PC-3 (cell line): ENCODE measurements at regions not wholly inside any gene's neighbourhood (a gene's known extent, or its start where the extent isn't known, plus 50 kb on each side); places are given as distances from the start of the nearest gene placed in this dataset.

Source experiments
- ATAC-seq: fragments of 200-7000 bp; cut with Tn5 transposase; 2 replicates; pipeline ENCODE4 v1.9.1; 2020; ENCODE audit warnings: mild to moderate bottlenecking, moderate library complexity
- BruUV-seq: library from RNA; stranded (reverse); fragments of 400-500 nt; replicated peaks from 2 replicates; lab custom pipeline; 2021; lab: Mats Ljungman, UMichigan
- CTCF ChIA-PET: fragments of 300-600 bp; sonication (Branson Sonifier 250); formaldehyde crosslinking; loops from one replicate; lab custom pipeline; 2022; ENCODE audit warnings: antibody characterized with exemption; lab: Charles Lee
- POLR2A ChIA-PET: fragments of 300-600 bp; sonication (Branson Sonifier 250); formaldehyde crosslinking; loops from one replicate; lab custom pipeline; 2022; ENCODE audit warnings: antibody characterized with exemption; ENCODE audit not compliant: unreplicated experiment; lab: Charles Lee
- DNase-seq: peaks from one replicate; pipeline ENCODE4 v3.0.0-alpha.2; 2015
- H2AFZ ChIP-seq: fragments of 300-600 bp; sonication (generic); 2 replicates; pipeline ENCODE4 v1.6.0; 2016; ENCODE audit warnings: antibody characterized with exemption, low read length
- H3F3A ChIP-seq: fragments of 300-600 bp; sonication (generic); one replicate; pipeline ENCODE4 v1.6.0; 2017; ENCODE audit warnings: antibody characterized with exemption, low read length, control low read depth, mild to moderate bottlenecking; ENCODE audit not compliant: unreplicated experiment
- H3K27ac ChIP-seq: fragments of 300-600 bp; sonication (generic); 2 replicates; pipeline ENCODE4 v1.5.1; 2016; ENCODE audit warnings: mild to moderate bottlenecking, low read length
- H3K27me3 ChIP-seq: fragments of 300-600 bp; sonication (generic); 2 replicates; pipeline ENCODE4 v1.6.1; 2016; ENCODE audit warnings: low read length, mixed read lengths
- H3K36me3 ChIP-seq: fragments of 300-600 bp; sonication (generic); 2 replicates; pipeline ENCODE4 v1.6.1; 2016; ENCODE audit warnings: low read depth, mixed run types, low read length, mixed read lengths
- H3K4me1 ChIP-seq: fragments of 300-600 bp; sonication (generic); 2 replicates; pipeline ENCODE4 v1.5.1; 2016; ENCODE audit warnings: low read length; ENCODE audit not compliant: insufficient read depth
- H3K4me2 ChIP-seq: fragments of 300-600 bp; sonication (generic); 2 replicates; pipeline ENCODE4 v1.6.0; 2016; ENCODE audit warnings: low read length
- H3K4me3 ChIP-seq: fragments of 300-600 bp; sonication (generic); 2 replicates; pipeline ENCODE4 v1.5.1; 2016; ENCODE audit warnings: mild to moderate bottlenecking, low read length, mixed read lengths
- H3K79me2 ChIP-seq: fragments of 300-600 bp; sonication (generic); 2 replicates; pipeline ENCODE4 v1.6.1; 2017; ENCODE audit warnings: low read length, mixed read lengths
- H3K9ac ChIP-seq: fragments of 300-600 bp; sonication (generic); 2 replicates; pipeline ENCODE4 v1.6.0; 2016; ENCODE audit warnings: mild to moderate bottlenecking, low read length
- H3K9me2 ChIP-seq: fragments of 300-600 bp; sonication (generic); replicated peaks from 2 replicates; pipeline ENCODE4 v1.6.1; 2016; ENCODE audit warnings: mixed run types, low read length, mixed read lengths
- H3K9me3 ChIP-seq: fragments of 300-600 bp; sonication (generic); 2 replicates; pipeline ENCODE4 v1.6.1; 2016; ENCODE audit warnings: low read length, mixed read lengths
- H4K20me1 ChIP-seq: fragments of 300-600 bp; sonication (generic); 2 replicates; pipeline ENCODE4 v1.6.1; 2016; ENCODE audit warnings: low read length, mixed read lengths
- CTCF ChIP-seq: fragments of 300-600 bp; sonication (generic); conservative IDR thresholded peaks from 2 replicates; pipeline ENCODE4 v1.5.1; 2017; ENCODE audit warnings: antibody characterized with exemption, low read depth, mild to moderate bottlenecking, low read length
- EZH2 ChIP-seq: fragments of 300-600 bp; sonication (generic); IDR thresholded peaks from one replicate; pipeline ENCODE4 v1.6.1; 2017; ENCODE audit warnings: antibody characterized with exemption, mild to moderate bottlenecking, low read length; ENCODE audit not compliant: unreplicated experiment
- EZH2phosphoT487 ChIP-seq: fragments of 300-600 bp; sonication (generic); IDR thresholded peaks from 2 replicates; pipeline ENCODE4 v1.6.1; 2018; ENCODE audit warnings: mild to moderate bottlenecking, antibody characterized with exemption, low read length, borderline replicate concordance
- intact Hi-C: fragments of 100-400 bp; cut with micrococcal nuclease; formaldehyde crosslinking; loops from 2 replicates; pipeline ENCODE4 v1.9.0; 2023

- CTCF ChIA-PET: no interaction called here
- POLR2A ChIA-PET: no interaction called here
- intact Hi-C loops: no loop called here
These were observed 815.5 kb downstream of the KLHL13 start for GRCh38 chrX:117301086-117301485.

GRCh38 chrX:117291760-117292159 lies 824.9 kb downstream of the KLHL13 start:
- Histone ChIP-seq H3K4me1 (no peaks in the 10 kb centered on the region), H3K9me2 (no peaks in the 10 kb centered on the region), H2AFZ (no peak overlapping the region), H3K9me3 (no peaks in the 10 kb centered on the region), H3K79me2 (no peaks in the 10 kb centered on the region), H3K4me2 (no peak overlapping the region), H3K27ac (no peak overlapping the region), H3K27me3 (no peaks in the 10 kb centered on the region), H3K4me3 (no peak overlapping the region), H3K9ac (no peak overlapping the region), H4K20me1 (no peaks in the 10 kb centered on the region), H3K36me3 (no peaks in the 10 kb centered on the region), H3F3A (no peaks in the 10 kb centered on the region)
- DNase-seq (no peak), ATAC-seq (no peak)
- TF ChIP-seq EZH2phosphoT487 (no peak), EZH2 (no peak), CTCF (no peak)
- BruUV-seq: no TSS peak
- POLR2A ChIA-PET: no interaction called here
- intact Hi-C loops: no loop called here
- CTCF ChIA-PET: no interaction called here

More at GRCh38 chrX:117301086-117301485, 815.5 kb downstream of the KLHL13 start:
- no peaks in the 10 kb centered on the region for H3K9me3 ChIP-seq
- no peaks in the 10 kb centered on the region for H3K9me2 ChIP-seq
- TF ChIP-seq EZH2phosphoT487: no peak
- TF ChIP-seq EZH2: no peak
- no peak for TF ChIP-seq CTCF
- no peak overlapping the region for H3K4me3 ChIP-seq
- no peak overlapping the region for H2AFZ ChIP-seq
- H3K4me2 ChIP-seq: no peak overlapping the region
- H3K4me1 ChIP-seq: no peaks in the 10 kb centered on the region
- no peaks in the 10 kb centered on the region for H3F3A ChIP-seq
- no peaks in the 10 kb centered on the region for H4K20me1 ChIP-seq
- ATAC-seq (no peak), DNase-seq (no peak)
- H3K36me3 ChIP-seq: no peaks in the 10 kb centered on the region
- BruUV-seq: no TSS peak
- no peak overlapping the region for H3K27ac ChIP-seq
- no peaks in the 10 kb centered on the region for H3K27me3 ChIP-seq
- no peaks in the 10 kb centered on the region for H3K79me2 ChIP-seq
- H3K9ac ChIP-seq: no peak overlapping the region

GRCh38 chrX:117274965-117275364 lies 812.2 kb upstream of the CT83 start:
- H3K4me3 ChIP-seq: no peak overlapping the region

More at GRCh38 chrX:117274965-117275364, 812.2 kb upstream of the CT83 start:
- Histone ChIP-seq H3K79me2 (no peaks in the 10 kb centered on the region), H3K4me1 (no peaks in the 10 kb centered on the region), H3K27ac (no peak overlapping the region), H3K9ac (no peak overlapping the region), H4K20me1 (no peaks in the 10 kb centered on the region), H2AFZ (no peak overlapping the region), H3K36me3 (no peaks in the 10 kb centered on the region), H3F3A (no peaks in the 10 kb centered on the region), H3K9me2 (no peaks in the 10 kb centered on the region), H3K27me3 (no peaks in the 10 kb centered on the region), H3K4me2 (no peak overlapping the region), H3K9me3 (no peaks in the 10 kb centered on the region)
- intact Hi-C loops: no loop called here
- ChIA-PET POLR2A (no interaction called here), CTCF (no interaction called here)
- TF ChIP-seq EZH2: no peak
- no peak for TF ChIP-seq CTCF
- no peak for TF ChIP-seq EZH2phosphoT487
- no peak for ATAC-seq
- BruUV-seq: no TSS peak
- DNase-seq: no peak
